Ureter (tissue), 1 donor: ENCODE measurements at regions not wholly inside any gene's neighbourhood (a gene's known extent, or its start where the extent isn't known, plus 50 kb on each side); places are given as distances from the start of the nearest gene placed in this dataset.

Source experiments
- DNase-seq: peaks from one replicate; pipeline ENCODE4 v3.0.0-alpha.2; 2020; ENCODE audit warnings: low spot score
- donor health status: DM: yes; HTN: yes; CAD: no.

- DNase-seq = no peak
Measured at GRCh38 chrX:38856670-38857265, 55.5 kb downstream of the MID1IP1 start.

GRCh38 chrX:38857736-38858523 is 56.7 kb downstream of the MID1IP1 start:
- DNase-seq = no peak

- no peak for DNase-seq
Measured at GRCh38 chrX:38859602-38860001, 58.3 kb downstream of the MID1IP1 start.

- DNase-seq = no peak
Measured at GRCh38 chrX:38860106-38861013, 59.1 kb downstream of the MID1IP1 start.

GRCh38 chrX:38861489-38861888 is 60.2 kb downstream of the MID1IP1 start:
- DNase-seq = no peak

- DNase-seq = no peak
Measured at GRCh38 chrX:38862100-38862499, 60.8 kb downstream of the MID1IP1 start.

- no peak for DNase-seq
Measured at GRCh38 chrX:38864165-38864564, 62.9 kb downstream of the MID1IP1 start.

GRCh38 chrX:38868321-38868720 is 67.1 kb downstream of the MID1IP1 start:
- no peak for DNase-seq

GRCh38 chrX:38868941-38869401 is 67.7 kb downstream of the MID1IP1 start:
- DNase-seq = no peak

GRCh38 chrX:38870361-38870895 is 69.2 kb downstream of the MID1IP1 start:
- peak; percentile 56 for DNase-seq

- no peak for DNase-seq
Measured at GRCh38 chrX:38871129-38872029, 70.1 kb downstream of the MID1IP1 start.

- no peak for DNase-seq
Measured at GRCh38 chrX:38877366-38877765, 76.1 kb downstream of the MID1IP1 start.

GRCh38 chrX:38878641-38879340 is 77.5 kb downstream of the MID1IP1 start:
- no peak for DNase-seq

GRCh38 chrX:38879631-38880220 is 78.5 kb downstream of the MID1IP1 start:
- no peak for DNase-seq

GRCh38 chrX:38880296-38880854 is 79.1 kb downstream of the MID1IP1 start:
- DNase-seq = no peak

GRCh38 chrX:38881066-38881465 is 79.8 kb downstream of the MID1IP1 start:
- DNase-seq = no peak

GRCh38 chrX:38881727-38882126 is 80.5 kb downstream of the MID1IP1 start:
- DNase-seq = no peak

- DNase-seq = no peak
Measured at GRCh38 chrX:38882894-38883626, 81.8 kb downstream of the MID1IP1 start.

- DNase-seq = no peak
Measured at GRCh38 chrX:38886112-38886511, 84.9 kb downstream of the MID1IP1 start.
